ENCODE measurements at regions not wholly inside any gene's neighbourhood (a gene's known extent, or its start where the extent isn't known, plus 50 kb on each side); places are given as distances from the start of the nearest gene placed in this dataset.
"Not testable (repeated sequence)": the region's sequence is repeated elsewhere in the genome, so short reads cannot be mapped to it uniquely, and the experiment has no call there.

DNA sequence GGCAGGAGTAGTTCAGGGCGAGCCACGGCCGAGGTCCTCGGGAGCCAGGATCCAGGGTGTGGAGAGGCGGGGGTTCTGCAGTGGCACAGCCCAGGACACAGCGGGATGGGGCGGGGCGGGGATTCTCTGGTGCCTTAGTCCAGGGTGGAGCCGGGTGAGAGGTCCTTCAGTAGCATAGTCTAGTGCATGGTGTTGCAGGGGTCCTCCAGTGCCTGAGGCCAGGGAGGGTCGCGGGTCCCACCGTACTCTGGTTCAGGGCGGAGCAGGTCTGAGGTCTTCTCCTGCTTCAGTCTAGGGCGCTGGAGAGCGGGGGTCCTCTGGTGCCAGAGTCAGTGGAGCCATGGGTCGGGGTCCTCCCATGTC is 131.1 kb downstream of the CCDC74A start:
- CTCF ChIA-PET (ENCODE audit: unreplicated experiment) = no interaction called here
- intact Hi-C loops (cut with micrococcal nuclease; ENCODE audit: unreplicated experiment) = no loop called here
- TF ChIP-seq EZH2phosphoT487 (IDR thresholded peaks at IDR 0.05; ENCODE audit: borderline replicate concordance, low read depth, low read length) (no peak), CTCF (conservative IDR thresholded peaks at IDR 0.05; ENCODE audit: low read length) (no peak)
- Histone ChIP-seq H3K4me2 (ENCODE audit: low read length) (no peak overlapping the region), H3K27ac (ENCODE audit: low read depth, low read length, poor library complexity, severe bottlenecking) (no peak overlapping the region), H3K4me3 (ENCODE audit: low read depth, low read length, poor library complexity, severe bottlenecking) (no peak overlapping the region), H3K9me2 (ENCODE audit: insufficient read depth, low read length) (no peaks in the 10 kb centered on the region), H3K36me3 (ENCODE audit: insufficient read depth, low read length) (no peaks in the 10 kb centered on the region), H3K79me2 (ENCODE audit: insufficient read depth, low read depth, low read length) (no peaks in the 10 kb centered on the region), H3K9me3 (ENCODE audit: low read length) (no peaks in the 10 kb centered on the region), H4K20me1 (ENCODE audit: insufficient read depth, low read length) (no peaks in the 10 kb centered on the region), H3K4me1 (ENCODE audit: insufficient read depth, low read length, poor library complexity, severe bottlenecking) (peaks cover 7% of the 10 kb centered on the region), H2AFZ (ENCODE audit: low read length) (no peak overlapping the region)
- POLR2A ChIA-PET = no interaction called here
- BruUV-seq (replicated peaks) = no TSS peak
- no peak for DNase-seq (ENCODE audit: low spot score)

GRCh38 chr2:131659168-131659572 is 131.5 kb downstream of the CCDC74A start:
- intact Hi-C loops (cut with micrococcal nuclease; ENCODE audit: unreplicated experiment) = no loop called here
- no TSS peak for BruUV-seq (replicated peaks)
- H4K20me1 ChIP-seq (ENCODE audit: insufficient read depth, low read length) = no peaks in the 10 kb centered on the region

GRCh38 chr2:131661101-131661782 is 133.6 kb downstream of the CCDC74A start:
- intact Hi-C loops (cut with micrococcal nuclease; ENCODE audit: unreplicated experiment); CTCF ChIA-PET (ENCODE audit: unreplicated experiment); H3K79me2 ChIP-seq (ENCODE audit: insufficient read depth, low read depth, low read length); POLR2A ChIA-PET; H2AFZ ChIP-seq (ENCODE audit: low read length); H3K27ac ChIP-seq (ENCODE audit: low read depth, low read length, poor library complexity, severe bottlenecking); DNase-seq (ENCODE audit: low spot score); H3K9me3 ChIP-seq (ENCODE audit: low read length); H3K4me3 ChIP-seq (ENCODE audit: low read depth, low read length, poor library complexity, severe bottlenecking); H4K20me1 ChIP-seq (ENCODE audit: insufficient read depth, low read length); H3K9me2 ChIP-seq (ENCODE audit: insufficient read depth, low read length); BruUV-seq (replicated peaks); H3K4me2 ChIP-seq (ENCODE audit: low read length); H3K36me3 ChIP-seq (ENCODE audit: insufficient read depth, low read length): not testable (repeated sequence)
- H3K4me1 ChIP-seq (ENCODE audit: insufficient read depth, low read length, poor library complexity, severe bottlenecking) = peaks cover 20% of the 10 kb centered on the region

More at GRCh38 chr2:131659168-131659572, 131.5 kb downstream of the CCDC74A start:
- Histone ChIP-seq H3K36me3 (ENCODE audit: insufficient read depth, low read length) (no peaks in the 10 kb centered on the region), H3K27ac (ENCODE audit: low read depth, low read length, poor library complexity, severe bottlenecking) (no peak overlapping the region), H3K4me2 (ENCODE audit: low read length) (no peak overlapping the region), H3K79me2 (ENCODE audit: insufficient read depth, low read depth, low read length) (no peaks in the 10 kb centered on the region), H3K9me2 (ENCODE audit: insufficient read depth, low read length) (no peaks in the 10 kb centered on the region), H3K4me1 (ENCODE audit: insufficient read depth, low read length, poor library complexity, severe bottlenecking) (peaks cover 9% of the 10 kb centered on the region), H3K9me3 (ENCODE audit: low read length) (no peaks in the 10 kb centered on the region), H3K4me3 (ENCODE audit: low read depth, low read length, poor library complexity, severe bottlenecking) (no peak overlapping the region), H2AFZ (ENCODE audit: low read length) (no peak overlapping the region)
- no peak for TF ChIP-seq EZH2phosphoT487 (IDR thresholded peaks at IDR 0.05; ENCODE audit: borderline replicate concordance, low read depth, low read length)
- no peak for TF ChIP-seq CTCF (conservative IDR thresholded peaks at IDR 0.05; ENCODE audit: low read length)
- ChIA-PET CTCF (ENCODE audit: unreplicated experiment) (no interaction called here), POLR2A (no interaction called here)
- no peak for DNase-seq (ENCODE audit: low spot score)

DNA sequence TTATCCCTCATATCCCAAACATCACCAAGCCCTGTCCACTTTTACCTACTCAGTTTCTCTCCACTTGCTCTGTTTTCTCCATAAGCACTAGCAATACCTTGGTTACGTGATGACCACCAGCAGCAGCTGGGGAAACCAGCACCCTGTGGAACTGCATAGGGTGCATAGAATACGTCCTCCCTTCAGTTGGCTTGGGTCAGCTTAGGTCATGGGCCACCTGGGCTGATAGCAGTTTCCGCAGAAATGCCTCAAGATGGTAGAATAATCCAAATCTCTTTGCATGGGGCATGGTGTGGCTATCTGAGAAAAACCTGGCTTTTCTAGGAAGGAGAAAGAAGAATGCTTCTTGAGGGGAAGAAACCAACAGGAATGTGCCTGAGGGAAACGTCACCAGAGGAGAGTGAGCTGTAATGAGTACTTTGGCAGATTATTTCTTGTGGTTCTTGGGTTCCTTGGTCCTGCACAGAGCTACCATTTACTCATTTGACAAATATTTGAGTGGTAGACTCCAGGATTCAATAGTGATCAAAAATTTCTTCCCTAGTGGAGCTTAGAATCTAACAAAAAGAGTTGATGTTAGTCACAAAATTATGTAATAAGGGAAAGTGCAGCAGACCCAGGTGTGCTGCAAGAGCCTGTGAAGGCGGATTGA is 134.3 kb downstream of the CCDC74A start:
- H3K27ac ChIP-seq (ENCODE audit: low read depth, low read length, poor library complexity, severe bottlenecking); BruUV-seq (replicated peaks): not testable (repeated sequence)

More for the DNA sequence above, 134.3 kb downstream of the CCDC74A start:
- peaks cover 20% of the 10 kb centered on the region for H3K4me1 ChIP-seq (ENCODE audit: insufficient read depth, low read length, poor library complexity, severe bottlenecking)
- DNase-seq (ENCODE audit: low spot score); H3K9me3 ChIP-seq (ENCODE audit: low read length); H4K20me1 ChIP-seq (ENCODE audit: insufficient read depth, low read length); H3K4me2 ChIP-seq (ENCODE audit: low read length); H3K9me2 ChIP-seq (ENCODE audit: insufficient read depth, low read length); H2AFZ ChIP-seq (ENCODE audit: low read length); intact Hi-C loops (cut with micrococcal nuclease; ENCODE audit: unreplicated experiment); H3K79me2 ChIP-seq (ENCODE audit: insufficient read depth, low read depth, low read length); CTCF ChIA-PET (ENCODE audit: unreplicated experiment); H3K4me3 ChIP-seq (ENCODE audit: low read depth, low read length, poor library complexity, severe bottlenecking); H3K36me3 ChIP-seq (ENCODE audit: insufficient read depth, low read length): not testable (repeated sequence)
- POLR2A ChIA-PET = interaction anchor here (1.1 kb wide), 1 partner anchor 10 kb away, joined by 4 read pairs; no protein-coding TSS in a partner anchor
